HepG2 (cell line): ENCODE measurements at regions not wholly inside any gene's neighbourhood (a gene's known extent, or its start where the extent isn't known, plus 50 kb on each side); places are given as distances from the start of the nearest gene placed in this dataset.
"Not testable (repeated sequence)": the region's sequence is repeated elsewhere in the genome, so short reads cannot be mapped to it uniquely, and the experiment has no call there.

Experiments used
- ATAC-seq: fragments of 200-7000 bp; cut with Tn5 transposase; 3 replicates; pipeline ENCODE4 v1.9.1; 2020; ENCODE audit warnings: mild to moderate bottlenecking, moderate library complexity
- BruUV-seq: library from RNA; stranded (reverse); fragments of 400-500 nt; replicated peaks from 2 replicates; lab custom pipeline; 2021; lab: Mats Ljungman, UMichigan
- CTCF ChIA-PET: fragments of 300-600 bp; formaldehyde crosslinking; extraction: SDS; loops from one replicate; lab custom pipeline; 2021; ENCODE audit warnings: low total read pairs, inconsistent platforms, low intra/inter-chr PET ratio; lab: Yijun Ruan, JAX
- POLR2A ChIA-PET: fragments of 350-600 bp; sonication (Branson Sonifier 250); formaldehyde crosslinking; loops from one replicate; lab custom pipeline; 2020; ENCODE audit warnings: antibody characterized with exemption, inconsistent platforms; lab: Yijun Ruan, JAX
- DNase-seq: peaks from one replicate; pipeline ENCODE4 v3.0.0-alpha.2; 2015; ENCODE audit warnings: low spot score
- FAIRE-seq: peaks from 3 replicates; lab custom pipeline; 2011; peaks lifted over from hg19 to GRCh38; lab: Jason Lieb, UNC
- H2AFZ ChIP-seq: one replicate; pipeline ENCODE4 v1.6.1; 2011; ENCODE audit warnings: low read length, inconsistent platforms
- H3K27ac ChIP-seq: fragments of 300-600 bp; 3 replicates; pipeline ENCODE4 v1.8.0; 2011; ENCODE audit warnings: mixed run types, mild to moderate bottlenecking, mixed read lengths, low read length, inconsistent platforms; ENCODE audit not compliant: insufficient read depth; ENCODE audit errors: extremely low read length
- H3K27me3 ChIP-seq, 2 experiments: fragments of 200-600 bp in 1 of 2; 2 replicates in 1 of 2; 3 replicates in 1 of 2; pipeline versions ENCODE4 v1.6.0 to v1.8.0; 2011; ENCODE audit warnings: low read length in 2 of 2, mild to moderate bottlenecking in 2 of 2, moderate library complexity in 2 of 2, inconsistent platforms in 1 of 2; ENCODE audit not compliant: insufficient read depth in 2 of 2, control insufficient read depth in 1 of 2
- H3K36me3 ChIP-seq, 2 experiments: fragments of 200-600 bp in 1 of 2; replicated peaks in 1 of 2; 2 replicates in 1 of 2; 3 replicates in 1 of 2; pipeline versions ENCODE4 v1.5.1 to v1.8.0; 2011; ENCODE audit warnings: low read length in 2 of 2, inconsistent platforms in 1 of 2; ENCODE audit not compliant: insufficient read depth in 2 of 2, control insufficient read depth in 1 of 2
- H3K4me1 ChIP-seq: 2 replicates; pipeline ENCODE4 v1.5.1; 2012; ENCODE audit warnings: low read length, inconsistent platforms; ENCODE audit not compliant: insufficient read depth
- H3K4me2 ChIP-seq: 2 replicates; pipeline ENCODE4 v1.6.0; 2011; ENCODE audit warnings: low read depth, low read length, inconsistent platforms
- H3K4me3 ChIP-seq, 3 experiments: fragments of 200-600 bp in 1 of 3; sonication (generic), shearing (Covaris generic) in 1 of 3; replicated peaks in 1 of 3; 2 replicates each; pipeline ENCODE4 v1.5.1; 2011 to 2016; ENCODE audit warnings: low read length in 3 of 3, inconsistent platforms in 2 of 3, low read depth in 2 of 3, mild to moderate bottlenecking in 2 of 3, control low read depth in 1 of 3, mixed read lengths in 1 of 3; ENCODE audit not compliant: insufficient read depth in 1 of 3
- H3K79me2 ChIP-seq: one replicate; pipeline ENCODE4 v1.6.1; 2011; ENCODE audit warnings: low read length, inconsistent platforms; ENCODE audit not compliant: insufficient read depth
- H3K9ac ChIP-seq: 2 replicates; pipeline ENCODE4 v1.6.0; 2011; ENCODE audit warnings: mild to moderate bottlenecking, low read depth, low read length, inconsistent platforms; ENCODE audit not compliant: insufficient read depth
- H3K9me3 ChIP-seq: 2 replicates; pipeline ENCODE4 v1.5.1; 2012; ENCODE audit warnings: mild to moderate bottlenecking, low read length
- H4K20me1 ChIP-seq: 2 replicates; pipeline ENCODE4 v1.6.0; 2011; ENCODE audit warnings: inconsistent platforms, mild to moderate bottlenecking, low read length, moderate library complexity; ENCODE audit not compliant: insufficient read depth
- HOXA7 ChIP-seq: sonication (generic); formaldehyde crosslinking; IDR thresholded peaks from 2 replicates; pipeline ENCODE4 v1.8.1; 2022; ENCODE audit warnings: mild to moderate bottlenecking, missing genetic modification reagents, moderate library complexity
- MEIS1 ChIP-seq: sonication (generic); formaldehyde crosslinking; IDR thresholded peaks from 2 replicates; pipeline ENCODE4 v1.9.0; 2021; ENCODE audit warnings: mild to moderate bottlenecking, missing genetic modification reagents, moderate library complexity, borderline replicate concordance
- MIER3 ChIP-seq: IDR thresholded peaks from 2 replicates; pipeline ENCODE4 v1.6.1; 2016; ENCODE audit warnings: missing compliant biosample characterization, borderline replicate concordance
- NR2F2 ChIP-seq: IDR thresholded peaks from 2 replicates; pipeline ENCODE4 v1.6.1; 2012; ENCODE audit warnings: low read depth, inconsistent platforms, borderline replicate concordance
- RFXANK ChIP-seq: IDR thresholded peaks from 2 replicates; pipeline ENCODE4 v1.6.1; 2016
- SMAD1 ChIP-seq: sonication (generic); formaldehyde crosslinking; IDR thresholded peaks from 2 replicates; pipeline ENCODE4 v1.4.0; 2020; ENCODE audit warnings: missing genetic modification reagents, low read depth, mild to moderate bottlenecking, borderline replicate concordance
- ZBTB21 ChIP-seq: sonication (generic); formaldehyde crosslinking; IDR thresholded peaks from 2 replicates; pipeline ENCODE4 v1.4.0; 2020; ENCODE audit warnings: missing genetic modification reagents
- ZBTB46 ChIP-seq: sonication (generic); formaldehyde crosslinking; IDR thresholded peaks from 2 replicates; pipeline ENCODE4 v1.4.0; 2020; ENCODE audit warnings: mild to moderate bottlenecking, missing genetic modification reagents, borderline replicate concordance
- ZBTB49 ChIP-seq: sonication (generic); formaldehyde crosslinking; IDR thresholded peaks from 2 replicates; pipeline ENCODE4 v1.4.0; 2020; ENCODE audit warnings: missing genetic modification reagents, borderline replicate concordance
- ZFP41 ChIP-seq: sonication (generic); formaldehyde crosslinking; IDR thresholded peaks from 2 replicates; pipeline ENCODE4 v1.4.0; 2020; ENCODE audit warnings: mild to moderate bottlenecking, missing genetic modification reagents, borderline replicate concordance
- ZFP82 ChIP-seq: sonication (generic); formaldehyde crosslinking; IDR thresholded peaks from 2 replicates; pipeline ENCODE4 v1.5.1; 2020; ENCODE audit warnings: mild to moderate bottlenecking, missing genetic modification reagents, borderline replicate concordance
- ZNF781 ChIP-seq: sonication (generic); formaldehyde crosslinking; IDR thresholded peaks from 2 replicates; pipeline ENCODE4 v1.5.1; 2020; ENCODE audit warnings: borderline replicate concordance, mild to moderate bottlenecking, missing genetic modification reagents; ENCODE audit errors: not compliant biosample characterization
- ZNF839 ChIP-seq: sonication (generic); formaldehyde crosslinking; IDR thresholded peaks from 2 replicates; pipeline ENCODE4 v1.4.0; 2020; ENCODE audit warnings: missing genetic modification reagents, mild to moderate bottlenecking, borderline replicate concordance
- WGBS: methylation state at CpG from one replicate; pipeline ENCODE4 v1.1.6; 2017; ENCODE audit warnings: low lambda C conversion rate; 5-methylcytosine and 5-hydroxymethylcytosine counted together
- in situ Hi-C: cut with HindIII; loops from 2 replicates; pipeline ENCODE4 v1.10.0; 2017; ENCODE audit warnings: low pct_unique_long_range_greater_than_20kb; ENCODE audit not compliant: extremely low pct_ligation_motif_present
- intact Hi-C: fragments of 100-400 bp; cut with micrococcal nuclease; formaldehyde crosslinking; loops from one replicate; pipeline ENCODE4 v1.10.0; 2022; ENCODE audit not compliant: unreplicated experiment

- H3K9me3 ChIP-seq, H3K79me2 ChIP-seq, H3K27me3 ChIP-seq, in situ Hi-C loops, BruUV-seq, DNase-seq, H3K4me3 ChIP-seq, H3K4me1 ChIP-seq, POLR2A ChIA-PET, FAIRE-seq, intact Hi-C loops, H2AFZ ChIP-seq, H3K27ac ChIP-seq, H3K4me2 ChIP-seq, H4K20me1 ChIP-seq, ATAC-seq, H3K9ac ChIP-seq, CTCF ChIA-PET, H3K36me3 ChIP-seq: not testable (repeated sequence)
- 53% methylated on average over 6 of the region's 6 CpGs for WGBS
Observed at GRCh38 chr12:68486449-68486848, 124.2 kb upstream of the RAP1B start.

GRCh38 chr12:68487721-68488309 lies 122.9 kb upstream of the RAP1B start:
- Histone ChIP-seq H2AFZ (no peak overlapping the region), H3K4me1 (no peaks in the 10 kb centered on the region), H4K20me1 (no peaks in the 10 kb centered on the region), H3K27ac (no peak overlapping the region), H3K9me3 (no peaks in the 10 kb centered on the region), H3K36me3 (no peaks in the 10 kb centered on the region), H3K27me3 (no peaks in the 10 kb centered on the region), H3K79me2 (no peaks in the 10 kb centered on the region), H3K4me2 (no peak overlapping the region), H3K9ac (no peak overlapping the region), H3K4me3 (no peak overlapping the region)
- 72% methylated on average over 11 of the region's 13 CpGs for WGBS
- intact Hi-C loops (no loop called here), in situ Hi-C loops (no loop called here)
- ATAC-seq (no peak), FAIRE-seq (no peak), DNase-seq (no peak)
- no TSS peak for BruUV-seq
- ChIA-PET POLR2A (no interaction called here), CTCF (no interaction called here)
- TF ChIP-seq NR2F2 (no peak), ZBTB21 (CRISPR knock-in tag) (no peak), MIER3 (CRISPR knock-in tag) (no peak), ZNF839 (no peak), ZNF781 (CRISPR knock-in tag) (no peak), MEIS1 (CRISPR knock-in tag) (no peak), HOXA7 (no peak), ZBTB49 (CRISPR knock-in tag) (no peak), SMAD1 (CRISPR knock-in tag) (no peak), ZBTB46 (CRISPR knock-in tag) (no peak), RFXANK (CRISPR knock-in tag) (no peak), ZFP82 (CRISPR knock-in tag) (no peak), ZFP41 (CRISPR knock-in tag) (no peak)
